PC-9 (cell line): ENCODE measurements at regions not wholly inside any gene's neighbourhood (a gene's known extent, or its start where the extent isn't known, plus 50 kb on each side); places are given as distances from the start of the nearest gene placed in this dataset.

Source experiments
- BruUV-seq: library from RNA; stranded (reverse); fragments of 400-500 nt; replicated peaks from 2 replicates; lab custom pipeline; 2021; lab: Mats Ljungman, UMichigan
- CTCF ChIA-PET: fragments of 300-600 bp; sonication (Branson Sonifier 250); formaldehyde crosslinking; loops from one replicate; lab custom pipeline; 2022; ENCODE audit warnings: antibody characterized with exemption; lab: Charles Lee
- POLR2A ChIA-PET: fragments of 300-600 bp; sonication (Branson Sonifier 250); formaldehyde crosslinking; loops from one replicate; lab custom pipeline; 2022; ENCODE audit warnings: antibody characterized with exemption; ENCODE audit not compliant: unreplicated experiment; lab: Charles Lee
- DNase-seq, 2 experiments: peaks; one replicate each; pipeline versions ENCODE4 v3.0.0 to v3.0.0-alpha.2; 2015 to 2022; ENCODE audit warnings: mixed read lengths in 1 of 2
- H2AFZ ChIP-seq: fragments of 200-600 bp; sonication (generic); 2 replicates; pipeline ENCODE4 v1.8.1; 2017; ENCODE audit warnings: antibody characterized with exemption
- H3F3A ChIP-seq: fragments of 200-600 bp; sonication (generic); 2 replicates; pipeline ENCODE4 v1.8.1; 2017; ENCODE audit warnings: antibody characterized with exemption, mild to moderate bottlenecking, low read depth; ENCODE audit not compliant: insufficient read depth
- H3K27ac ChIP-seq: fragments of 200-600 bp; sonication (generic); 2 replicates; pipeline ENCODE4 v1.6.1; 2016; ENCODE audit warnings: mixed run types
- H3K27me3 ChIP-seq: fragments of 200-600 bp; sonication (generic); 2 replicates; pipeline ENCODE4 v1.6.1; 2016; ENCODE audit warnings: low read depth, mixed run types; ENCODE audit not compliant: insufficient read depth
- H3K36me3 ChIP-seq: fragments of 200-600 bp; sonication (generic); 2 replicates; pipeline ENCODE4 v1.6.1; 2016; ENCODE audit warnings: low read depth, mixed run types
- H3K4me1 ChIP-seq: fragments of 200-600 bp; sonication (generic); replicated peaks from 2 replicates; pipeline ENCODE4 v1.6.1; 2016; ENCODE audit warnings: mixed run types; ENCODE audit not compliant: insufficient read depth
- H3K4me2 ChIP-seq: fragments of 200-600 bp; sonication (generic); 2 replicates; pipeline ENCODE4 v1.6.1; 2017; ENCODE audit warnings: mixed run types
- H3K4me3 ChIP-seq: fragments of 200-600 bp; sonication (generic); 2 replicates; pipeline ENCODE4 v1.6.1; 2016; ENCODE audit warnings: mixed run types
- H3K79me2 ChIP-seq: fragments of 200-600 bp; sonication (generic); 2 replicates; pipeline ENCODE4 v1.6.1; 2017; ENCODE audit warnings: low read depth, mixed run types
- H3K9me2 ChIP-seq: fragments of 200-600 bp; sonication (generic); 2 replicates; pipeline ENCODE4 v1.8.1; 2017; ENCODE audit warnings: mild to moderate bottlenecking; ENCODE audit not compliant: insufficient read depth
- H3K9me3 ChIP-seq: fragments of 200-600 bp; sonication (generic); 2 replicates; pipeline ENCODE4 v1.8.1; 2016; ENCODE audit warnings: low read depth; ENCODE audit not compliant: insufficient read depth
- H4K20me1 ChIP-seq: fragments of 200-600 bp; sonication (generic); 2 replicates; pipeline ENCODE4 v1.8.1; 2017; ENCODE audit not compliant: insufficient read depth
- EZH2 ChIP-seq: fragments of 200-600 bp; sonication (generic); IDR thresholded peaks from 2 replicates; pipeline ENCODE4 v1.8.0; 2017; ENCODE audit warnings: antibody characterized with exemption, low read depth
- intact Hi-C: fragments of 100-400 bp; cut with micrococcal nuclease; formaldehyde crosslinking; loops from one replicate; pipeline ENCODE4 v1.10.0; 2022; ENCODE audit not compliant: unreplicated experiment
- TF ChIP-seq, protein P1 (sequence below): fragments of 200-600 bp; sonication (generic); conservative IDR thresholded peaks from 2 replicates; pipeline ENCODE4 v1.6.1; 2017; ENCODE audit warnings: mixed run types, antibody characterized with exemption, mild to moderate bottlenecking, moderate library complexity

GRCh38 chr2:134107402-134107801 lies 146.5 kb upstream of the MGAT5 start:
- Histone ChIP-seq H2AFZ (no peak overlapping the region), H4K20me1 (no peaks in the 10 kb centered on the region), H3K9me3 (no peaks in the 10 kb centered on the region), H3F3A (no peaks in the 10 kb centered on the region), H3K4me3 (no peak overlapping the region), H3K36me3 (no peaks in the 10 kb centered on the region), H3K4me1 (no peaks in the 10 kb centered on the region), H3K79me2 (no peaks in the 10 kb centered on the region), H3K27me3 (no peaks in the 10 kb centered on the region), H3K9me2 (no peaks in the 10 kb centered on the region), H3K27ac (no peak overlapping the region), H3K4me2 (no peak overlapping the region)
- POLR2A ChIA-PET = no interaction called here
- intact Hi-C loops = no loop called here
- TF ChIP-seq EZH2 = no peak
- TF ChIP-seq, protein P1, sequence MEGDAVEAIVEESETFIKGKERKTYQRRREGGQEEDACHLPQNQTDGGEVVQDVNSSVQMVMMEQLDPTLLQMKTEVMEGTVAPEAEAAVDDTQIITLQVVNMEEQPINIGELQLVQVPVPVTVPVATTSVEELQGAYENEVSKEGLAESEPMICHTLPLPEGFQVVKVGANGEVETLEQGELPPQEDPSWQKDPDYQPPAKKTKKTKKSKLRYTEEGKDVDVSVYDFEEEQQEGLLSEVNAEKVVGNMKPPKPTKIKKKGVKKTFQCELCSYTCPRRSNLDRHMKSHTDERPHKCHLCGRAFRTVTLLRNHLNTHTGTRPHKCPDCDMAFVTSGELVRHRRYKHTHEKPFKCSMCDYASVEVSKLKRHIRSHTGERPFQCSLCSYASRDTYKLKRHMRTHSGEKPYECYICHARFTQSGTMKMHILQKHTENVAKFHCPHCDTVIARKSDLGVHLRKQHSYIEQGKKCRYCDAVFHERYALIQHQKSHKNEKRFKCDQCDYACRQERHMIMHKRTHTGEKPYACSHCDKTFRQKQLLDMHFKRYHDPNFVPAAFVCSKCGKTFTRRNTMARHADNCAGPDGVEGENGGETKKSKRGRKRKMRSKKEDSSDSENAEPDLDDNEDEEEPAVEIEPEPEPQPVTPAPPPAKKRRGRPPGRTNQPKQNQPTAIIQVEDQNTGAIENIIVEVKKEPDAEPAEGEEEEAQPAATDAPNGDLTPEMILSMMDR = no peak
- no peak for DNase-seq
- BruUV-seq = no TSS peak
- CTCF ChIA-PET = no interaction called here

GRCh38 chr2:134108113-134108512 lies 145.8 kb upstream of the MGAT5 start:
- DNase-seq = no peak
- intact Hi-C loops = no loop called here
- Histone ChIP-seq H3K4me1 (no peaks in the 10 kb centered on the region), H2AFZ (no peak overlapping the region), H3K27me3 (no peaks in the 10 kb centered on the region), H3K27ac (no peak overlapping the region), H3K79me2 (no peaks in the 10 kb centered on the region), H3K36me3 (no peaks in the 10 kb centered on the region), H3K4me3 (no peak overlapping the region), H3K9me2 (no peaks in the 10 kb centered on the region), H3K9me3 (no peaks in the 10 kb centered on the region), H4K20me1 (no peaks in the 10 kb centered on the region), H3K4me2 (no peak overlapping the region), H3F3A (no peaks in the 10 kb centered on the region)
- no TSS peak for BruUV-seq
- no peak for TF ChIP-seq EZH2
- TF ChIP-seq, protein P1 = no peak
- CTCF ChIA-PET = no interaction called here
- POLR2A ChIA-PET = no interaction called here

DNA sequence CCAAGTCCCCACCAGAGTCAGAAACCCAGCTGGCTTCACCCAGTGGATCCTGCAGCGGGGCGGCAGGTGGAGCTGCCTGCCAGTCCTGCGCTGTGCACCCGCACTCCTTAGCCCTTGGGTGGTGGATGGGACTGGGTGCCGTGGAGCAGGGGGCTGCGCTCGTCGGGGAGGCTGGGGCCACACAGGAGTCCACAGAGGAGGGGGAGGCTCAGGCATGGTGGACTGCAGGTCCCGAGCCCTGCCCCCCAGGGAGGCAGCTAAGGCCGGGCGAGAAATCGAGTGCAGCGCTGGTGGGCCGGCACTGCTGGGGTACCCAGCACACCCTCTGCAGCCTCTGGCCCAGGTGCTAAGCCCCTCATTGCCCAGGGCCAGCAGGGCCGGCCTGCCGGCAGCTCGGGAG lies 144.6 kb upstream of the MGAT5 start:
- TF ChIP-seq, protein P1 = no peak
- no peak for TF ChIP-seq EZH2
- DNase-seq = no peak
- H4K20me1 ChIP-seq = no peaks in the 10 kb centered on the region
- no peaks in the 10 kb centered on the region for H3K9me2 ChIP-seq
- no peaks in the 10 kb centered on the region for H3K4me1 ChIP-seq
- no peak overlapping the region for H3K27ac ChIP-seq
- H3K9me3 ChIP-seq = no peaks in the 10 kb centered on the region
- no peak overlapping the region for H2AFZ ChIP-seq
- no peaks in the 10 kb centered on the region for H3K36me3 ChIP-seq
- no peak overlapping the region for H3K4me2 ChIP-seq
- BruUV-seq = no TSS peak
- intact Hi-C loops = no loop called here
- ChIA-PET POLR2A (no interaction called here), CTCF (interaction anchor here (0.6 kb wide), 1 partner anchor 40 kb away, joined by 4 read pairs; no protein-coding TSS in a partner anchor)
- H3F3A ChIP-seq = no peaks in the 10 kb centered on the region
- H3K79me2 ChIP-seq = no peaks in the 10 kb centered on the region
- H3K4me3 ChIP-seq = no peak overlapping the region
- no peaks in the 10 kb centered on the region for H3K27me3 ChIP-seq
